HepG2 (cell line): ENCODE measurements at regions not wholly inside any gene's neighbourhood (a gene's known extent, or its start where the extent isn't known, plus 50 kb on each side); places are given as distances from the start of the nearest gene placed in this dataset.

Experiments
- ATAC-seq: fragments of 200-7000 bp; cut with Tn5 transposase; 3 replicates; pipeline ENCODE4 v1.9.1; 2020; ENCODE audit warnings: mild to moderate bottlenecking, moderate library complexity
- BruUV-seq: library from RNA; stranded (reverse); fragments of 400-500 nt; replicated peaks from 2 replicates; lab custom pipeline; 2021; lab: Mats Ljungman, UMichigan
- CTCF ChIA-PET: fragments of 300-600 bp; formaldehyde crosslinking; extraction: SDS; loops from one replicate; lab custom pipeline; 2021; ENCODE audit warnings: low total read pairs, inconsistent platforms, low intra/inter-chr PET ratio; lab: Yijun Ruan, JAX
- POLR2A ChIA-PET: fragments of 350-600 bp; sonication (Branson Sonifier 250); formaldehyde crosslinking; loops from one replicate; lab custom pipeline; 2020; ENCODE audit warnings: antibody characterized with exemption, inconsistent platforms; lab: Yijun Ruan, JAX
- DNase-seq: peaks from one replicate; pipeline ENCODE4 v3.0.0-alpha.2; 2015; ENCODE audit warnings: low spot score
- FAIRE-seq: peaks from 3 replicates; lab custom pipeline; 2011; peaks lifted over from hg19 to GRCh38; lab: Jason Lieb, UNC
- H2AFZ ChIP-seq: one replicate; pipeline ENCODE4 v1.6.1; 2011; ENCODE audit warnings: low read length, inconsistent platforms
- H3K27ac ChIP-seq: fragments of 300-600 bp; 3 replicates; pipeline ENCODE4 v1.8.0; 2011; ENCODE audit warnings: mixed run types, mild to moderate bottlenecking, mixed read lengths, low read length, inconsistent platforms; ENCODE audit not compliant: insufficient read depth; ENCODE audit errors: extremely low read length
- H3K27me3 ChIP-seq, 2 experiments: fragments of 200-600 bp in 1 of 2; 2 replicates in 1 of 2; 3 replicates in 1 of 2; pipeline versions ENCODE4 v1.6.0 to v1.8.0; 2011; ENCODE audit warnings: low read length in 2 of 2, mild to moderate bottlenecking in 2 of 2, moderate library complexity in 2 of 2, inconsistent platforms in 1 of 2; ENCODE audit not compliant: insufficient read depth in 2 of 2, control insufficient read depth in 1 of 2
- H3K36me3 ChIP-seq, 2 experiments: fragments of 200-600 bp in 1 of 2; replicated peaks in 1 of 2; 2 replicates in 1 of 2; 3 replicates in 1 of 2; pipeline versions ENCODE4 v1.5.1 to v1.8.0; 2011; ENCODE audit warnings: low read length in 2 of 2, inconsistent platforms in 1 of 2; ENCODE audit not compliant: insufficient read depth in 2 of 2, control insufficient read depth in 1 of 2
- H3K4me1 ChIP-seq: 2 replicates; pipeline ENCODE4 v1.5.1; 2012; ENCODE audit warnings: low read length, inconsistent platforms; ENCODE audit not compliant: insufficient read depth
- H3K4me2 ChIP-seq: 2 replicates; pipeline ENCODE4 v1.6.0; 2011; ENCODE audit warnings: low read depth, low read length, inconsistent platforms
- H3K4me3 ChIP-seq, 3 experiments: fragments of 200-600 bp in 1 of 3; sonication (generic), shearing (Covaris generic) in 1 of 3; replicated peaks in 1 of 3; 2 replicates each; pipeline ENCODE4 v1.5.1; 2011 to 2016; ENCODE audit warnings: low read length in 3 of 3, inconsistent platforms in 2 of 3, low read depth in 2 of 3, mild to moderate bottlenecking in 2 of 3, control low read depth in 1 of 3, mixed read lengths in 1 of 3; ENCODE audit not compliant: insufficient read depth in 1 of 3
- H3K79me2 ChIP-seq: one replicate; pipeline ENCODE4 v1.6.1; 2011; ENCODE audit warnings: low read length, inconsistent platforms; ENCODE audit not compliant: insufficient read depth
- H3K9ac ChIP-seq: 2 replicates; pipeline ENCODE4 v1.6.0; 2011; ENCODE audit warnings: mild to moderate bottlenecking, low read depth, low read length, inconsistent platforms; ENCODE audit not compliant: insufficient read depth
- H3K9me3 ChIP-seq: 2 replicates; pipeline ENCODE4 v1.5.1; 2012; ENCODE audit warnings: mild to moderate bottlenecking, low read length
- H4K20me1 ChIP-seq: 2 replicates; pipeline ENCODE4 v1.6.0; 2011; ENCODE audit warnings: inconsistent platforms, mild to moderate bottlenecking, low read length, moderate library complexity; ENCODE audit not compliant: insufficient read depth
- ATF1 ChIP-seq: IDR thresholded peaks from 2 replicates; pipeline ENCODE4 v1.6.1; 2016; ENCODE audit warnings: mild to moderate bottlenecking, control low read depth
- DRAP1 ChIP-seq: IDR thresholded peaks from 2 replicates; pipeline ENCODE4 v1.6.1; 2016; ENCODE audit warnings: missing genetic modification reagents, missing compliant biosample characterization
- FOXA3 ChIP-seq: IDR thresholded peaks from 2 replicates; pipeline ENCODE4 v1.6.1; 2016; ENCODE audit warnings: missing genetic modification reagents, missing compliant biosample characterization
- HNF4A ChIP-seq: sonication (generic); formaldehyde crosslinking; IDR thresholded peaks from 2 replicates; pipeline ENCODE4 v1.4.0; 2020; ENCODE audit warnings: missing genetic modification reagents
- NR2F6 ChIP-seq, 2 experiments: IDR thresholded peaks; 2 replicates each; pipeline ENCODE4 v1.6.1; 2016; ENCODE audit warnings: antibody characterized with exemption in 1 of 2, mild to moderate bottlenecking in 1 of 2
- PAX8 ChIP-seq: sonication (generic); formaldehyde crosslinking; IDR thresholded peaks from 2 replicates; pipeline ENCODE4 v1.8.0; 2022; ENCODE audit warnings: mild to moderate bottlenecking, missing genetic modification reagents, borderline replicate concordance
- PBX2 ChIP-seq: IDR thresholded peaks from 2 replicates; pipeline ENCODE4 v1.6.1; 2016; ENCODE audit warnings: control low read depth
- RBFOX2 ChIP-seq: fragments of 200-400 bp; formaldehyde crosslinking; IDR thresholded peaks from 2 replicates; pipeline ENCODE4 v1.6.1; 2017; ENCODE audit warnings: low read depth, mild to moderate bottlenecking, low read length
- REST ChIP-seq, 2 experiments: IDR thresholded peaks; 2 replicates each; pipeline ENCODE4 v1.6.1; 2011 to 2012; ENCODE audit warnings: low read length in 2 of 2, borderline replicate concordance in 1 of 2, low read depth in 1 of 2, mild to moderate bottlenecking in 1 of 2, moderate library complexity in 1 of 2
- TARDBP ChIP-seq: sonication (generic); formaldehyde crosslinking; IDR thresholded peaks from 2 replicates; pipeline ENCODE4 v1.8.0; 2022; ENCODE audit warnings: mild to moderate bottlenecking, missing genetic modification reagents
- XBP1 ChIP-seq: sonication (generic); formaldehyde crosslinking; IDR thresholded peaks from 2 replicates; pipeline ENCODE4 v1.5.0; 2020; ENCODE audit warnings: missing genetic modification reagents
- ZFP36 ChIP-seq: fragments of 150-350 bp; IDR thresholded peaks from 2 replicates; pipeline ENCODE4 v1.6.1; 2018; ENCODE audit warnings: borderline replicate concordance, low read length, low read depth; ENCODE audit not compliant: partially characterized antibody
- ZFP37 ChIP-seq: sonication (generic); formaldehyde crosslinking; IDR thresholded peaks from 2 replicates; pipeline ENCODE4 v1.4.0; 2020; ENCODE audit warnings: missing genetic modification reagents, borderline replicate concordance
- ZNF180 ChIP-seq: sonication (generic); formaldehyde crosslinking; IDR thresholded peaks from 2 replicates; pipeline ENCODE4 v1.4.0; 2020; ENCODE audit warnings: low read depth, missing genetic modification reagents, borderline replicate concordance
- ZNF225 ChIP-seq: sonication (generic); formaldehyde crosslinking; IDR thresholded peaks from 2 replicates; pipeline ENCODE4 v1.4.0; 2020; ENCODE audit warnings: mild to moderate bottlenecking, missing genetic modification reagents
- ZNF282 ChIP-seq: fragments of 450-650 bp; IDR thresholded peaks from 2 replicates; pipeline ENCODE4 v1.6.1; 2018; ENCODE audit not compliant: partially characterized antibody
- ZNF34 ChIP-seq: sonication (generic); formaldehyde crosslinking; IDR thresholded peaks from 2 replicates; pipeline ENCODE4 v1.4.0; 2020; ENCODE audit warnings: mild to moderate bottlenecking, missing genetic modification reagents, borderline replicate concordance
- ZNF564 ChIP-seq: sonication (generic); formaldehyde crosslinking; IDR thresholded peaks from 2 replicates; pipeline ENCODE4 v1.8.1; 2023; ENCODE audit warnings: mild to moderate bottlenecking, missing genetic modification reagents
- ZNF672 ChIP-seq: sonication (generic); formaldehyde crosslinking; IDR thresholded peaks from 2 replicates; pipeline ENCODE4 v1.8.1; 2022; ENCODE audit warnings: missing genetic modification reagents
- WGBS: methylation state at CpG from one replicate; pipeline ENCODE4 v1.1.6; 2017; ENCODE audit warnings: low lambda C conversion rate; 5-methylcytosine and 5-hydroxymethylcytosine counted together
- in situ Hi-C: cut with HindIII; loops from 2 replicates; pipeline ENCODE4 v1.10.0; 2017; ENCODE audit warnings: low pct_unique_long_range_greater_than_20kb; ENCODE audit not compliant: extremely low pct_ligation_motif_present
- intact Hi-C: fragments of 100-400 bp; cut with micrococcal nuclease; formaldehyde crosslinking; loops from one replicate; pipeline ENCODE4 v1.10.0; 2022; ENCODE audit not compliant: unreplicated experiment
- TF ChIP-seq, protein P1 (sequence below): sonication (generic); formaldehyde crosslinking; IDR thresholded peaks from 2 replicates; pipeline ENCODE4 v1.5.0; 2020; ENCODE audit warnings: missing genetic modification reagents

- TF ChIP-seq PBX2 (CRISPR knock-in tag) = no peak
- no peak for TF ChIP-seq ZNF672 (CRISPR knock-in tag)
- TF ChIP-seq ZNF180 (CRISPR knock-in tag) = no peak
- TF ChIP-seq NR2F6 (IDR thresholded peaks at IDR 0.05) = no peak
- no peak for TF ChIP-seq NR2F6 (CRISPR knock-in tag; IDR thresholded peaks at IDR 0.05)
- TF ChIP-seq ZNF34 (CRISPR knock-in tag) = no peak
- no peak for TF ChIP-seq ZNF282
- TF ChIP-seq ZFP37 (CRISPR knock-in tag) = no peak
- TF ChIP-seq PAX8 (CRISPR knock-in tag) = no peak
- TF ChIP-seq XBP1 (CRISPR knock-in tag) = no peak
- TF ChIP-seq RBFOX2 = no peak
- TF ChIP-seq FOXA3 (CRISPR knock-in tag) = no peak
- TF ChIP-seq, all 625 proteins: peak for 0
Measured at GRCh38 chr6:4434655-4435054, 299.3 kb upstream of the ECI2 start (continued).

- in situ Hi-C loops = no loop called here
- ATAC-seq = no peak
- TF ChIP-seq ATF1 (CRISPR knock-in tag) (no peak), REST (IDR thresholded peaks at IDR 0.05; ENCODE audit: borderline replicate concordance in 1 of 2, low read depth in 1 of 2, low read length in 2 of 2) (no peak), DRAP1 (CRISPR knock-in tag) (no peak), ZNF564 (CRISPR knock-in tag) (no peak), HNF4A (CRISPR knock-in tag) (no peak), ZNF180 (CRISPR knock-in tag) (no peak), TARDBP (CRISPR knock-in tag) (no peak), ZNF225 (CRISPR knock-in tag) (no peak), ZFP36 (no peak)
- TF ChIP-seq, protein P1, sequence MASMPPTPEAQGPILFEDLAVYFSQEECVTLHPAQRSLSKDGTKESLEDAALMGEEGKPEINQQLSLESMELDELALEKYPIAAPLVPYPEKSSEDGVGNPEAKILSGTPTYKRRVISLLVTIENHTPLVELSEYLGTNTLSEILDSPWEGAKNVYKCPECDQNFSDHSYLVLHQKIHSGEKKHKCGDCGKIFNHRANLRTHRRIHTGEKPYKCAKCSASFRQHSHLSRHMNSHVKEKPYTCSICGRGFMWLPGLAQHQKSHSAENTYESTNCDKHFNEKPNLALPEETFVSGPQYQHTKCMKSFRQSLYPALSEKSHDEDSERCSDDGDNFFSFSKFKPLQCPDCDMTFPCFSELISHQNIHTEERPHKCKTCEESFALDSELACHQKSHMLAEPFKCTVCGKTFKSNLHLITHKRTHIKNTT (CRISPR knock-in tag) = no peak
Measured at GRCh38 chr6:4433199-4433598, 297.8 kb upstream of the ECI2 start.

More at GRCh38 chr6:4433199-4433598, 297.8 kb upstream of the ECI2 start:
- H3K4me2 ChIP-seq = no peak overlapping the region
- H2AFZ ChIP-seq = no peak overlapping the region
- no TSS peak for BruUV-seq
- CTCF ChIA-PET = no interaction called here
- H4K20me1 ChIP-seq = no peaks in the 10 kb centered on the region
- DNase-seq (no peak), FAIRE-seq (no peak)
- intact Hi-C loops = no loop called here
- H3K4me3 ChIP-seq = no peak overlapping the region
- H3K9me3 ChIP-seq = no peaks in the 10 kb centered on the region
- POLR2A ChIA-PET = no interaction called here
- no peaks in the 10 kb centered on the region for H3K4me1 ChIP-seq
- no peaks in the 10 kb centered on the region for H3K79me2 ChIP-seq
- no peaks in the 10 kb centered on the region for H3K36me3 ChIP-seq
- no peak overlapping the region for H3K9ac ChIP-seq
- H3K27ac ChIP-seq = no peak overlapping the region
- peaks cover 0 to 3% of the 10 kb centered on the region in 2 experiments; a peak in 1 of 5 replicates for H3K27me3 ChIP-seq
- WGBS = 56% methylated on average over 4 of the region's 4 CpGs
